Kidney (tissue), 13 donors: ENCODE measurements at regions not wholly inside any gene's neighbourhood (a gene's known extent, or its start where the extent isn't known, plus 50 kb on each side); places are given as distances from the start of the nearest gene placed in this dataset.

Source experiments
- DNase-seq, 5 donors: peaks; one replicate each; pipeline ENCODE4 v3.0.0-alpha.2; 2013 to 2020
- FAIRE-seq: peaks from 2 replicates; lab custom pipeline; 2012; peaks lifted over from hg19 to GRCh38; lab: Jason Lieb, UNC
- H3K27ac ChIP-seq, 2 donors: one replicate each; pipeline ENCODE4 v1.7.0; 2013; ENCODE audit warnings: low read depth in 2 of 2, low read length in 2 of 2, inconsistent platforms in 1 of 2
- H3K27me3 ChIP-seq: one replicate; pipeline ENCODE4 v1.7.1; 2013; ENCODE audit warnings: low read length, inconsistent platforms; ENCODE audit not compliant: control insufficient read depth, insufficient read depth
- H3K36me3 ChIP-seq, 3 donors: one replicate each; pipeline versions ENCODE4 v1.7.0 to v1.7.1; 2013; ENCODE audit warnings: low read length in 3 of 3, control low read depth in 1 of 3, inconsistent platforms in 1 of 3; ENCODE audit not compliant: insufficient read depth in 3 of 3, control insufficient read depth in 2 of 3
- H3K4me1 ChIP-seq, 3 donors: one replicate each; pipeline versions ENCODE4 v1.7.0 to v1.7.1; 2013; ENCODE audit warnings: low read length in 3 of 3, inconsistent platforms in 1 of 3, low read depth in 1 of 3; ENCODE audit not compliant: control insufficient read depth in 2 of 3, insufficient read depth in 2 of 3
- H3K4me3 ChIP-seq, 3 donors: one replicate each; pipeline versions ENCODE4 v1.7.0 to v1.8.1; 2013; ENCODE audit warnings: low read length in 3 of 3, control low read depth in 1 of 3, inconsistent platforms in 1 of 3
- H3K9ac ChIP-seq, 3 donors: one replicate each; pipeline versions ENCODE4 v1.7.0 to v1.7.1; 2013; ENCODE audit warnings: low read length in 3 of 3, control low read depth in 1 of 3, inconsistent platforms in 1 of 3
- H3K9me3 ChIP-seq, 3 donors: one replicate each; pipeline versions ENCODE4 v1.7.0 to v1.7.1; 2013; ENCODE audit warnings: low read length in 3 of 3, control low read depth in 1 of 3, inconsistent platforms in 1 of 3; ENCODE audit not compliant: control insufficient read depth in 2 of 3, insufficient read depth in 1 of 3
- intact Hi-C: fragments of 100-400 bp; cut with DNase I; formaldehyde crosslinking; loops from one replicate; pipeline ENCODE4 v1.11.1; 2022
- TF ChIP-seq, protein P1 (sequence below): IDR thresholded peaks from 3 replicates; pipeline ENCODE4 v1.5.1; 2012; ENCODE audit warnings: mild to moderate bottlenecking, moderate library complexity, borderline replicate concordance; ENCODE audit not compliant: insufficient read depth; ENCODE audit errors: extremely low read depth
- donor health status: control.
- donor health status: control.
- donor health status: control.
- donor health status: control.
- donor health status: control.
- donor health status: DM: yes; HTN: yes; CAD: no.
- donor health status: Normal renal cell carcinoma (clear cell type).

DNA sequence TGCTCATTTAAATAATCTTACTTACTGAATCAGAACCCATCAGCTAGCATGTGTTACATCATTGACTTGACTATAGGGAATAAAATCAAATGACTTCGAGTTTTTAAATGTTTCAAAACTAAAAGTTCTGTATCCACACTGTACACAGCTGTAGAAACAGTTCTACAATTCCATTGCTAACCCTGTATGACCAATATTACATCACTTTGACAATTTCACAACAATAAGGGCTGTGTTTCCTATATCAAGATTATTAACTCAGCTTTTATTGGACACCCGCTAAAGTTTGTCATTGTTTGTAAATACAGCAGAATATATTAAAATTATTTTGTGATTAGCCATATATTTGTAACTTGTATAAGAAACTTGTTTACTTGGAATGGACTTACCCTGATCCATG is 540.8 kb downstream of the PRELID2 start:
- Histone ChIP-seq H3K9me3 (no peaks in the 10 kb centered on the region), H3K9ac (no peak overlapping the region), H3K27ac (no peak overlapping the region), H3K27me3 (no peaks in the 10 kb centered on the region), H3K4me1 (no peaks in the 10 kb centered on the region), H3K4me3 (no peak overlapping the region), H3K36me3 (no peaks in the 10 kb centered on the region)
- intact Hi-C loops = no loop called here
- FAIRE-seq = no peak
- TF ChIP-seq, protein P1, sequence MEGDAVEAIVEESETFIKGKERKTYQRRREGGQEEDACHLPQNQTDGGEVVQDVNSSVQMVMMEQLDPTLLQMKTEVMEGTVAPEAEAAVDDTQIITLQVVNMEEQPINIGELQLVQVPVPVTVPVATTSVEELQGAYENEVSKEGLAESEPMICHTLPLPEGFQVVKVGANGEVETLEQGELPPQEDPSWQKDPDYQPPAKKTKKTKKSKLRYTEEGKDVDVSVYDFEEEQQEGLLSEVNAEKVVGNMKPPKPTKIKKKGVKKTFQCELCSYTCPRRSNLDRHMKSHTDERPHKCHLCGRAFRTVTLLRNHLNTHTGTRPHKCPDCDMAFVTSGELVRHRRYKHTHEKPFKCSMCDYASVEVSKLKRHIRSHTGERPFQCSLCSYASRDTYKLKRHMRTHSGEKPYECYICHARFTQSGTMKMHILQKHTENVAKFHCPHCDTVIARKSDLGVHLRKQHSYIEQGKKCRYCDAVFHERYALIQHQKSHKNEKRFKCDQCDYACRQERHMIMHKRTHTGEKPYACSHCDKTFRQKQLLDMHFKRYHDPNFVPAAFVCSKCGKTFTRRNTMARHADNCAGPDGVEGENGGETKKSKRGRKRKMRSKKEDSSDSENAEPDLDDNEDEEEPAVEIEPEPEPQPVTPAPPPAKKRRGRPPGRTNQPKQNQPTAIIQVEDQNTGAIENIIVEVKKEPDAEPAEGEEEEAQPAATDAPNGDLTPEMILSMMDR = no peak
- DNase-seq = no peak

- Histone ChIP-seq H3K9ac (no peak overlapping the region), H3K27me3 (no peaks in the 10 kb centered on the region), H3K36me3 (no peaks in the 10 kb centered on the region), H3K4me1 (no peaks in the 10 kb centered on the region), H3K9me3 (no peaks in the 10 kb centered on the region), H3K4me3 (no peak overlapping the region), H3K27ac (no peak overlapping the region)
- intact Hi-C loops = no loop called here
- TF ChIP-seq, protein P1 = no peak
- FAIRE-seq (no peak), DNase-seq (no peak)
Measured at GRCh38 chr5:145293716-145294115, 541.4 kb downstream of the PRELID2 start.

- no peaks in the 10 kb centered on the region for H3K4me1 ChIP-seq
- H3K27ac ChIP-seq = no peak overlapping the region
- DNase-seq = no peak
- no peak overlapping the region for H3K4me3 ChIP-seq
- FAIRE-seq = no peak
- intact Hi-C loops = no loop called here
- H3K9ac ChIP-seq = no peak overlapping the region
- H3K36me3 ChIP-seq = no peaks in the 10 kb centered on the region
- H3K9me3 ChIP-seq = no peaks in the 10 kb centered on the region
- TF ChIP-seq, protein P1 = no peak
- H3K27me3 ChIP-seq = no peaks in the 10 kb centered on the region
Measured at GRCh38 chr5:145292278-145292677, 542.9 kb downstream of the PRELID2 start.

GRCh38 chr5:145283141-145283810 is 551.9 kb downstream of the PRELID2 start:
- no peak overlapping the region for H3K27ac ChIP-seq
- TF ChIP-seq, protein P1 = no peak
- no peaks in the 10 kb centered on the region for H3K4me1 ChIP-seq
- no peak overlapping the region for H3K4me3 ChIP-seq
- H3K36me3 ChIP-seq = no peaks in the 10 kb centered on the region
- H3K27me3 ChIP-seq = no peaks in the 10 kb centered on the region
- H3K9me3 ChIP-seq = no peaks in the 10 kb centered on the region
- intact Hi-C loops = no loop called here
- H3K9ac ChIP-seq = no peak overlapping the region
- DNase-seq (no peak), FAIRE-seq (no peak)
